Heart right ventricle (tissue), 16 donors: ENCODE measurements at regions not wholly inside any gene's neighbourhood (a gene's known extent, or its start where the extent isn't known, plus 50 kb on each side); places are given as distances from the start of the nearest gene placed in this dataset.

ENCODE experiments used
- ATAC-seq, 8 donors: fragments of 200-7000 bp; cut with Tn5 transposase; one replicate each; pipeline ENCODE4 v1.9.1; 2020; ENCODE audit warnings: mild to moderate bottlenecking in 8 of 8, moderate library complexity in 8 of 8, moderate number of reproducible peaks in 1 of 8
- DNase-seq, 2 donors: peaks; one replicate each; pipeline ENCODE4 v3.0.0-alpha.2; 2020
- H3K27ac ChIP-seq, 10 donors: fragments of 200-600 bp; sonication (generic) in 2 of 10; one replicate each; pipeline versions ENCODE4 v1.5.0 to v1.8.0; 2020 to 2022; ENCODE audit warnings: mild to moderate bottlenecking in 3 of 10
- H3K27me3 ChIP-seq, 7 donors: fragments of 200-600 bp; one replicate each; pipeline ENCODE4 v1.8.0; 2021 to 2022; ENCODE audit warnings: mild to moderate bottlenecking in 2 of 7
- H3K36me3 ChIP-seq, 9 donors: fragments of 200-600 bp; sonication (generic) in 1 of 9; one replicate each; pipeline versions ENCODE4 v1.5.0 to v1.8.0; 2020 to 2022; ENCODE audit warnings: mild to moderate bottlenecking in 2 of 9
- H3K4me1 ChIP-seq, 9 donors: fragments of 200-600 bp; sonication (generic) in 1 of 9; one replicate each; pipeline versions ENCODE4 v1.5.0 to v1.8.0; 2020 to 2022; ENCODE audit warnings: mild to moderate bottlenecking in 4 of 9
- H3K4me3 ChIP-seq, 10 donors: fragments of 200-600 bp; sonication (generic) in 2 of 10; one replicate each; pipeline versions ENCODE4 v1.5.0 to v1.8.0; 2020 to 2022; ENCODE audit warnings: mild to moderate bottlenecking in 7 of 10, moderate library complexity in 2 of 10
- H3K9me3 ChIP-seq, 11 donors: fragments of 200-600 bp in 10 of 11; sonication (generic) in 2 of 11; one replicate each; pipeline versions ENCODE4 v1.5.0 to v1.8.0; 2013 to 2022; ENCODE audit warnings: mild to moderate bottlenecking in 2 of 11, control low read depth in 1 of 11, moderate library complexity in 1 of 11
- WGBS, 2 donors: extraction: QIAGEN DNeasy Blood & Tissue Kit; methylation state at CpG; one replicate each; pipeline ENCODE4 v1.1.7; 2013; ENCODE audit warnings: inconsistent platforms in 1 of 2; 5-methylcytosine and 5-hydroxymethylcytosine counted together
- intact Hi-C, 10 donors: fragments of 100-400 bp; cut with DNase I; formaldehyde crosslinking; loops; one replicate each; pipeline versions ENCODE4 v1.11.1 to v1.14.2; 2022
- TF ChIP-seq, protein P1 (sequence below), 9 donors: fragments of 200-600 bp; sonication (generic) in 2 of 9; IDR thresholded peaks; one replicate each; pipeline versions ENCODE4 v1.5.0 to v1.8.0; 2021 to 2022; ENCODE audit warnings: antibody characterized with exemption in 9 of 9, mild to moderate bottlenecking in 5 of 9, moderate library complexity in 1 of 9
- donor health status: Arrhythmogenic right ventricular cardiomyopathy.
- donor health status: ischemic (EF 13 %, LVEDD 7.1; RV severe dilation, severe dysfunction).
- donor health status: healthy with polysubstance abuse.
- donor health status: DM: no; HTN: yes; CAD: no.
- donor health status: DM: no; HTN: no; CAD: no.
- donor health status: ischemic (EF 25% LVEDD 6.9; RV normal size, moderate dysfunction).
- donor health status: ischemic (EF 25% LVEDD 5.7; RV mildly dilated, moderate dysfunction).
- donor health status: healthy.
- donor health status: DM: yes; HTN: yes; CAD: no.
- donor health status: Ischemic cardiomyopathy.
- donor health status: ischemic (EF 35%, LVEDD 5.7; RV mildly dilated, moderate dysfunction).
- donor health status: nonischemic (EF 11% LVEDD 7.7; RV severe dilation, severe dysfunction).
- donor health status: DM: yes; HTN: yes; CAD: no.
- donor health status: PGD.
- donor health status: ischemic (EF 29% LVEDD 5.4; RV normal size, mild dysfunction).
- donor health status: nonischemic (EF 23%, LVEDD 6.1; RV moderate dilation, normal function).

DNA sequence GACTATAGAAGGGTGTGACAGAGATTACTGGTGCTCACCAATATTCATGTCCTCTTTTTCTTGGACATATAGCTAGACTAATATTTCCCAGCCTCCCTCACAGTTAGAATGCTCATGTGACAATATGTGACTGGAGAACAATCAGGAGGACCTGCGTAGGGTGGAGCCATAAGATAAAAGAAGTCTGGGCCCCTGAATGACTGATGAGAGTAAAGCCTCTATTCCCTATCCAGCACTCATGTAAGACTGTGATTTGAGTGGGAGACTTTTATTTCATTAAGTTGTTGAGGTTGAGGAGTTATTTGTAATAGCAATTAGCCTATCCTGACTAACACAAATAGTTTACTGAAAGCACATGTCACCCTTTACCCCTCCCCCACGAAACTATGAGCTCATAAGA, 1247.1 kb upstream of the TENM4 start:
- intact Hi-C loops: no loop called here
- DNase-seq (no peak), ATAC-seq (no peak)
- H3K4me1 ChIP-seq: no peaks in the 10 kb centered on the region
- H3K36me3 ChIP-seq: no peaks in the 10 kb centered on the region
- H3K4me3 ChIP-seq: no peak overlapping the region
- TF ChIP-seq, protein P1, sequence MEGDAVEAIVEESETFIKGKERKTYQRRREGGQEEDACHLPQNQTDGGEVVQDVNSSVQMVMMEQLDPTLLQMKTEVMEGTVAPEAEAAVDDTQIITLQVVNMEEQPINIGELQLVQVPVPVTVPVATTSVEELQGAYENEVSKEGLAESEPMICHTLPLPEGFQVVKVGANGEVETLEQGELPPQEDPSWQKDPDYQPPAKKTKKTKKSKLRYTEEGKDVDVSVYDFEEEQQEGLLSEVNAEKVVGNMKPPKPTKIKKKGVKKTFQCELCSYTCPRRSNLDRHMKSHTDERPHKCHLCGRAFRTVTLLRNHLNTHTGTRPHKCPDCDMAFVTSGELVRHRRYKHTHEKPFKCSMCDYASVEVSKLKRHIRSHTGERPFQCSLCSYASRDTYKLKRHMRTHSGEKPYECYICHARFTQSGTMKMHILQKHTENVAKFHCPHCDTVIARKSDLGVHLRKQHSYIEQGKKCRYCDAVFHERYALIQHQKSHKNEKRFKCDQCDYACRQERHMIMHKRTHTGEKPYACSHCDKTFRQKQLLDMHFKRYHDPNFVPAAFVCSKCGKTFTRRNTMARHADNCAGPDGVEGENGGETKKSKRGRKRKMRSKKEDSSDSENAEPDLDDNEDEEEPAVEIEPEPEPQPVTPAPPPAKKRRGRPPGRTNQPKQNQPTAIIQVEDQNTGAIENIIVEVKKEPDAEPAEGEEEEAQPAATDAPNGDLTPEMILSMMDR (IDR thresholded peaks at IDR 0.05): no peak
- no peaks in the 10 kb centered on the region for H3K27me3 ChIP-seq
- WGBS, 2 donors: 79 to 82% methylated on average over 2 of the region's 2 CpGs
- no peak overlapping the region for H3K27ac ChIP-seq
- no peaks in the 10 kb centered on the region for H3K9me3 ChIP-seq

DNA sequence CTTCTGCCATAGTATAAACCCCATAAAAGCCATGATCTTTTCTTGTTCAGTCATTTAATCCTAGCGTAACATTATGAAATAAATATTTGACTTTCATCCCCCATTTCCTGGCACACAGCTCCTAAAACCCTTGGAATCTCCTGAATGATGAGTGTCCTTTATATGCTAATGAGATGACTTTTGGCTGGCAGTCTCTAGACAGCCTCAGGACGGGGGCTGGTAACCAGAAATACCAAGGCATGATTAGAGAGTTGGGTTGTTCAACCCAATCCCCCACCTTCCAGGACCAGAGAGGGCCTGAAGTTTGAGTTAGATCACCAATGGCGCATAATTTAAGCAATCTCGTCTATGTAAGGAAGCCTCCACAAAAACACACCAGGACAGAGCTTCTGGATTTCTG, 1246.1 kb upstream of the TENM4 start:
- 87 to 89% methylated on average over 4 of the region's 4 CpGs for WGBS, 2 donors
- DNase-seq (no peak), ATAC-seq (no peak)
- H3K27ac ChIP-seq: no peak overlapping the region
- intact Hi-C loops: no loop called here
- no peaks in the 10 kb centered on the region for H3K4me1 ChIP-seq
- no peaks in the 10 kb centered on the region for H3K9me3 ChIP-seq
- H3K4me3 ChIP-seq: no peak overlapping the region
- no peaks in the 10 kb centered on the region for H3K27me3 ChIP-seq
- TF ChIP-seq, protein P1 (IDR thresholded peaks at IDR 0.05): no peak
- no peaks in the 10 kb centered on the region for H3K36me3 ChIP-seq

DNA sequence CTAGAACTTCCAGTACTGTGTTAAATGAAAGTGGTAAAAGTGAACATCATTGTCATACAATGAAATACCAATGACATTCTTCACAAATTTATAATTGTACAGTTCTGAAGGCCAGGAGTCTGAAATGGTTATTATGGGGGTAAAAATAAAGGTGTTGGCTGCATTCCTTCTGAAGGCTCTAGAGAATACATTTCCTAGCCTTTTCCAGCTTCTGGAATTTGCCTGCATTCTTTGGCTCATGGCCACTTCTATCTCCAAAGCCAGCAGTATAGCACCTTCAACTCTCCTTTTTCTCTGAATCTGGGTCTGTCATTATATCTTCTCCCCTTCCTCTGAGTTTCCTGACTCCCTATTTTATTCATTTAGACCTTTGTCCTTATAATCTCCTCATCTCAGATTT, 1232.7 kb upstream of the TENM4 start:
- Histone ChIP-seq H3K27ac (no peak overlapping the region), H3K27me3 (no peaks in the 10 kb centered on the region), H3K36me3 (no peaks in the 10 kb centered on the region), H3K4me1 (no peaks in the 10 kb centered on the region), H3K4me3 (no peak overlapping the region), H3K9me3 (peaks cover 0 to 17% (median 0%) of the 10 kb centered on the region in 11 donors)
- intact Hi-C loops: no loop called here
- DNase-seq (no peak), ATAC-seq (no peak)
- TF ChIP-seq, protein P1 (IDR thresholded peaks at IDR 0.05): no peak

DNA sequence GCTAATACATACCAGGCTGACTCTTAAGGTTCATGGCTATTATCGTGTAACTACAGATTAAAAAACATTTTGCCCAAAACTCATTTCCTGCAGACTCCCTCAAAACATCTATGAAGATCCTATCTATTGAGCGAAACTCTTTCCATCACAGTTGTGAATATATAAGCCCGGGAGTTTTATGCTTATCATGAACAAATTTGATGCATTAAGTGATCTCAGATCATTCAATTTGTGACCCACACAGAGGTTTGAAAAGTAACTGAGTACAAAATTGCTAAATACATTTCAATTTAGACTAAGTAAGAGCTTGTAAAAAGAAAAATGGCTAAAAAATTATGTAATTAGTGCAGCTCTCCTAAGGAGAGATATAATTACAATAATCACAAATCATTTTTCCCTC, 1228.8 kb upstream of the TENM4 start:
- no peaks in the 10 kb centered on the region for H3K4me1 ChIP-seq
- intact Hi-C loops: no loop called here
- no peak for ATAC-seq
- 79 to 86% methylated on average over 3 of the region's 3 CpGs for WGBS, 2 donors
- no peaks in the 10 kb centered on the region for H3K36me3 ChIP-seq
- DNase-seq: no peak
- no peak overlapping the region for H3K27ac ChIP-seq
- TF ChIP-seq, protein P1 (IDR thresholded peaks at IDR 0.05): no peak
- no peak overlapping the region for H3K4me3 ChIP-seq
- no peaks in the 10 kb centered on the region for H3K27me3 ChIP-seq
- H3K9me3 ChIP-seq: peaks cover 0 to 16% (median 0%) of the 10 kb centered on the region in 11 donors

DNA sequence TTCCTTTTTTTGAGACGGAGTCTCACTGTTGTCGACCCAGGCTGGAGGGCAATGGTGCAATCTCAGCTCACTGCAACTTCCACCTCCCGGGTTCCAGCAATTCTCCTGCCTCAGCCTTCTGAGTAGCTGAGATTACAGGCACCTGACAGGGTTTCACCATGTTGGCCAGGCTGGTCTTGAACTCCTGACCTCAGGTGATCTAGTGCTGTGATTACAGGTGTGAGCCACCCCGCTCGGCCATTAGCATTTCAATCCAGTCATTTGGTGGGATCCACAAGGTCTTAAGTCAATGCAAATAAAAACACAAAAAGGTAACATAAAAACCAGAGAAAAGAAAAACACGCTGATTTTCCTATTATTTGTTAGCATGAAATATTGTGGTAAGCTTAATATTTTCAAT, 1227.2 kb upstream of the TENM4 start:
- H3K27ac ChIP-seq: no peak overlapping the region
- H3K9me3 ChIP-seq: peaks cover 0 to 6% (median 0%) of the 10 kb centered on the region in 11 donors
- DNase-seq (no peak), ATAC-seq (no peak)
- intact Hi-C loops: no loop called here
- TF ChIP-seq, protein P1 (IDR thresholded peaks at IDR 0.05): no peak
- WGBS, 2 donors: 89 to 90% methylated on average over 6 of the region's 6 CpGs
- H3K36me3 ChIP-seq: no peaks in the 10 kb centered on the region
- H3K4me1 ChIP-seq: no peaks in the 10 kb centered on the region
- no peak overlapping the region for H3K4me3 ChIP-seq
- H3K27me3 ChIP-seq: no peaks in the 10 kb centered on the region
